Muscle of arm (tissue), 1 donor: ENCODE measurements at regions not wholly inside any gene's neighbourhood (a gene's known extent, or its start where the extent isn't known, plus 50 kb on each side); places are given as distances from the start of the nearest gene placed in this dataset.
A peak's percentile ranks its signal among the peaks of the same experiment; 100 is the strongest.

ENCODE experiments used
- DNase-seq: peaks from one replicate; pipeline ENCODE4 v3.0.0-alpha.2; 2013

GRCh38 chr2:236496340-236496739, 73.3 kb upstream of the ACKR3 start:
- no peak for DNase-seq

GRCh38 chr2:236498369-236498768, 71.3 kb upstream of the ACKR3 start:
- DNase-seq: no peak

DNA sequence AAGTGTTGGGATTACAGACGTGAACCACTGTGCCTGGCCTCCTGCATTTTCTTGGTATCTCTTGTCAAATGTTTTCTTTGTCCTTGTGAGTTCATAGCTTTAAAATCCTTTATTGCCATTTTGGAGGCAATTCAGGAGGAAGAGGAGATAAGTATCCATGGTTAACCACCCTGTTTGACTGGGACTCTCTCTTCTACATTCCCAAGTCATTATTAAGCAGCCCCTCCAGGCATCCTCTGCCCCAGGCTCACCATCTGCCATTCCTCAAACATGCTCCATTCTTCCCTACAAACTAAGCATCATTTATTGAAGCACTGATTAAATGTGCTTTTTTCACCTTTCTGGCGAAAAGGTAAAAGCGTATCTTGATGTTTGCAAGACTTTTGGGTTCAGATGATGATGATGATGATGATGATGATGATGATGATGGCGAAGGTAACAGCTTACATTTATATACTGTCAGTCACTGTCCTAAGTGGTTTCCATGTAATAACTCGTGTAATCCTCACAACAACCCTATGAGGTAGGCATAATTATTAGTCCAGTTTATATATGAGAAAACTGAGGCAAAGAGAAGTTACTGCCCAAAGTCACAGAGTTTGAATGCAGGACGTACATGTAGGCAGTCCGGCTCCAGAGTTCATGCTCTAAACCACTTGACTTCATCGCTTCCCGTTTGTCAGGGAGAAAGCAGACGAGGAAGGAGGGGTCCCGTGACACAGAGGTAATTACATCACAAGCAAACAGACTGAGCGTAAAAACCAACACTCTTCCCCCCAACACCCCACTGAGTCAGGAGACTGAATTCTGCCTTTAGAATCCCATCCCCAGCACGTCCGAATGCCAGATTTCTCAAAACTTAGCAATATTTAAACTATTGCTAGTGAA, 69.7 kb upstream of the ACKR3 start:
- DNase-seq: no peak

- no peak for DNase-seq
Measured at GRCh38 chr2:236501026-236501425, 68.6 kb upstream of the ACKR3 start.

DNA sequence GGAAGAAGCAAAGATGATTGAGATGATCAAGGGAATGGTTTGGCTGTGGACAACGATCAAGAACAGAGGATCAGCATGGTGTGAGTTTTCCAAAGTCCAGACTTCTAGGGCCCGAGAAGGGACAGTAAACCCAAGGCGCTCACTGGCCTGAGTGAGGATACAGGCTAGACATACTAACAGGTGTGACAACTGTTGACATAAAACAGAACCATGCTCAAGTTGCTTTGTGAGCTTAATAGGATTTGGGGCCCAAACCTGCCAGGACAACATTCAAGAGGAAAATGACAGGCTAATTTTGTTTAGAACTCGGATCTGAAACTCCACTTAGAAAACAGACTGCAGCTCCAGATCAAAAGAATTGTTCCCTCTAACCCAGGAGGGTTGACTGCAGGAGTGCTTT, 68.1 kb upstream of the ACKR3 start:
- DNase-seq: no peak

DNA sequence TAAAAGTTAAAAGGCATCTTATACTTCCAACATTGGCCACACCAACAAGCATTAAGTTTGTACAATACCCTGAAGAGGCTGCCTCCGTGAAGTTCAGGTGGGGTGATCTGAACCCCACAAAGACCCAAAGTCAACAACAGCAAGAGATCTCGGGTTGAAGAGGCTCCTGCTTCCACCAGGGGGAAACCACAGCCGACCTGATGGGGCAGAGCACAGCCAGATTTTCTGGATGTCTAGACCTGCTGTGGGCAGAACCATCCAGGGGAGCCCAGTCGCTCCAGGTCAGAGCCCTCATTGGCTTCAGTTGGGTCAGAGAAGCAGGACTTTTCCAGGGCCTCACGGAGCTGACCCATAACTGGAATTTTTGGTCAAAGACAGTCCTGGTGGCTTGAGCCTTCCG, 66.5 kb upstream of the ACKR3 start:
- DNase-seq: no peak

DNA sequence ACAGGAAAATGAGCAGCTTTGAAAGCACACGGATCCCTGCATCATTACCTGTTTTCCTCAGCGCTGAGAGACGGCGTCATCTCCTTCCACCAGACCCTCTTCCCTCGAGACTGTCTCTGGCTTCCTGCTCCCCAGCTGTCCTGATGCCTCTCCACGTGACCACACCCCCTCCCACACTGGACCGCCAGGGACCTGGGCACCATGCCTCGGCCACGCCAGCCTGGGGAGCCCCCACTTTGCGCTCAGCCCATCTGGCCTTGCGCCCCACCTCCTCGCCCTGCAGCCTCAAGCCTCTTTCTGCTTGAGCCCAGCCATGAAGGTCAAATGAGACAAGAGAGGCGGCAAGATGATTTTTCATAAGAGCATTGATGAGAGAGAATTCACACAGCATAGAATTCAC, 66.0 kb upstream of the ACKR3 start:
- DNase-seq: no peak

DNA sequence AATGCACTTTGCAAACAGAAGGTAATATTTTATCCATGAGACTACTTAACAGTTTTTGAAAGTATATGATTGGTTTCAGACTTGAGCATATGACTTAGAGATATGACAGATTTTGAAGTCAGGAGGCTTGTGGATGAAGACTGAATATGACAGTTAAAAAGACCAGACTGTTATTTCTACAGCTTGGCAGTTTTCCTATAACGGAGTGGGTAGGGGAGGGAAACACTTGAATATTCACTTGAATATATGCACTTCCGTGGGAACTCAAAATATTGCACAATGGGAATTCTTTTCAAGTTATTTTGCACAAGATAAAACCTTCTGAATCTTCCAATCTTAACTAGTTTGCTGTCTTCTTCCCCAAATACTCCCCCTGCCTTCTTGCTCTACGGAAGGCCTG, 64.6 kb upstream of the ACKR3 start:
- no peak for DNase-seq

DNA sequence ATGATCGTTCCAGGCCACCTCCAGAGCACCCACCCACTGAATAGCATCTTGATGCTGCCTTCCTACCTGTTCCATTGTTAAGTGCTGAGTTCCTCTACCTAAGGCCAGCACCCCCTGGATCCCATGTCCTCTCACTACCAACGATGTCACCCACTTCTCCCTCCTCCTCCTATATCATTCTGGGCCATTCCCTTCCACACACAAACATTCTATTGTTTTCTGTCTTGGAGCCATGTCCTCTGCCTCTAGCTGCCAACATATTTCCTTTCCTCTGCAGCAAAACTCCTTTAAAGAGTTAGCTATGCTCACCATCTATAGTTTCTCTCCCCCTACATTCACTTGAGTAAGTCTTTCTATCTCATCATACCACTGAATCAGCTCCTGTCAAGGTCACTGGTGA, 64.0 kb upstream of the ACKR3 start:
- no peak for DNase-seq

- DNase-seq: peak; percentile 48
Measured at GRCh38 chr2:236507393-236508085, 62.1 kb upstream of the ACKR3 start.

GRCh38 chr2:236508466-236508865, 61.2 kb upstream of the ACKR3 start:
- DNase-seq: no peak

- DNase-seq: no peak
Measured at GRCh38 chr2:236510034-236510433, 59.6 kb upstream of the ACKR3 start.

GRCh38 chr2:236511266-236511665, 58.4 kb upstream of the ACKR3 start:
- DNase-seq: no peak

- no peak for DNase-seq
Measured at GRCh38 chr2:236512267-236512666, 57.4 kb upstream of the ACKR3 start.

- DNase-seq: peak; percentile 31
Measured at GRCh38 chr2:236512902-236513435, 56.7 kb upstream of the ACKR3 start.

DNA sequence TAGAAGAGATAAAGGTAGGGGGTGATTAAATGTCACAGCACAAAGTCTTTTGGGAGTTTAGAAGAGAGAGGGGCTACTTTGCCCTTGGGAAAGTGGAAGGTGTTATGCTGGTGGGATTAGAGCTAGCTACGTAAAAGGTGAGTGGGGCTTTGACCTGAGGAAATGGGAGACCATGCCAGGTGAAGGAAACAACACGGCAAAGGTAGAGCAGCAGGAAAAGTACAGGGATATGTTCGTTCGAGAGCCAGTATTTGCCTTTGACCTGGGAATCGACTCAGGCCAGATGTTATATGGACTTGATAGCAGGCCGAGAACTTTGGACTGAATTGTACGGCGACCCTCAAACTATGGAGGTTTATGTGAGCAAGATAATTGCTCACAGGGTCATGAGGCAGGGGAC, 55.7 kb upstream of the ACKR3 start:
- no peak for DNase-seq

GRCh38 chr2:236516708-236517107, 52.9 kb upstream of the ACKR3 start:
- no peak for DNase-seq

GRCh38 chr2:236517251-236518031, 52.2 kb upstream of the ACKR3 start:
- peak; percentile 19 for DNase-seq
